K562 (cell line): ENCODE measurements at regions not wholly inside any gene's neighbourhood (a gene's known extent, or its start where the extent isn't known, plus 50 kb on each side); places are given as distances from the start of the nearest gene placed in this dataset.

ENCODE experiments used
- CBX2 ChIP-seq: fragments of 200-600 bp; sonication (generic); IDR thresholded peaks from one replicate; pipeline ENCODE4 v1.6.1; 2012; ENCODE audit warnings: mild to moderate bottlenecking, low read length, inconsistent platforms; ENCODE audit not compliant: insufficient read depth, poor library complexity, severe bottlenecking
- CEBPB ChIP-seq: fragments of 450-650 bp; IDR thresholded peaks from 2 replicates; pipeline ENCODE4 v1.6.1; 2016; ENCODE audit warnings: missing genetic modification characterization, missing compliant biosample characterization
- CTCF ChIP-seq, 3 experiments: IDR thresholded peaks in 2 of 3; conservative IDR thresholded peaks in 1 of 3; 2 replicates each; pipeline ENCODE4 v1.5.1; 2011 to 2012; ENCODE audit warnings: low read length in 3 of 3, mild to moderate bottlenecking in 3 of 3, control low read depth in 2 of 3, improper control_type of control experiment in 1 of 3, inconsistent platforms in 1 of 3, low read depth in 1 of 3, mixed read lengths in 1 of 3, moderate library complexity in 1 of 3; ENCODE audit not compliant: insufficient read depth in 2 of 3
- HNRNPL ChIP-seq: fragments of 200-400 bp; formaldehyde crosslinking; IDR thresholded peaks from 2 replicates; pipeline ENCODE4 v1.6.1; 2017; ENCODE audit warnings: low read depth, mild to moderate bottlenecking, low read length
- POLR2A ChIP-seq: fragments of 450-650 bp; conservative IDR thresholded peaks from 2 replicates; pipeline ENCODE4 v1.6.1; 2016
- TCF7 ChIP-seq: sonication (generic); IDR thresholded peaks from 2 replicates; pipeline ENCODE4 v1.6.1; 2016; ENCODE audit warnings: antibody characterized with exemption, borderline replicate concordance
- TCF7L2 ChIP-seq: fragments of 150-350 bp; IDR thresholded peaks from 2 replicates; pipeline ENCODE4 v1.6.1; 2016; ENCODE audit warnings: low read depth, mild to moderate bottlenecking, low read length, moderate library complexity
- YY1 ChIP-seq, 3 experiments: IDR thresholded peaks; 2 replicates each; pipeline ENCODE4 v1.6.1; 2011; ENCODE audit warnings: low read length in 2 of 3, mild to moderate bottlenecking in 2 of 3, moderate library complexity in 2 of 3, borderline replicate concordance in 1 of 3, control low read depth in 1 of 3, low read depth in 1 of 3; ENCODE audit not compliant: insufficient read depth in 3 of 3, insufficient replicate concordance in 2 of 3, control insufficient read depth in 1 of 3, insufficient read length in 1 of 3; ENCODE audit errors: extremely low read depth in 1 of 3
- ZNF778 ChIP-seq: fragments of 450-650 bp; formaldehyde crosslinking; IDR thresholded peaks from 2 replicates; pipeline ENCODE4 v1.4.0; 2020; ENCODE audit warnings: mild to moderate bottlenecking, moderate library complexity
- TF ChIP-seq, protein P1 (sequence below): sonication (generic); formaldehyde crosslinking; IDR thresholded peaks from 2 replicates; pipeline ENCODE4 v1.8.1; 2023; ENCODE audit warnings: mild to moderate bottlenecking, missing genetic modification reagents

DNA sequence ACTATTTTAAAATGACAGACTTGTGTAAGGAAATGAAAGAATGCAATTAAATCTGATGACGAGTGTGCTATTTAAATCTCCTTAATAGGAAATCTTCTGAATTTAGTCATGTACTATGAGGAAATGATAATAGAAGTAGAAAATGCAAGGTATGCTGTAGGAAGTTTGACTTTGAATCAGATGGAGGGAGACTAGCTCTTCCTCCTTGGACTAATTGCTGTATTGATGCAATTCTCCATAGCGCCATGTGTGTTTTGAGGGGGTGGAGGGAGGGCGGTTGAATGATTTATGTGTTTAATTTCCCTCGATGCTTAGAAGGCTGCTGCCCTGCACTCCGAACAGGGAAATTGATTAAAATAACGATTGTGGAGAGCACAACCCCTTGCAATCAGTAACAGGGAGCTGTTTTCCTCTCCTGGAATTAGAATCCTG lies 179.0 kb upstream of the PRNP start:
- TF ChIP-seq TCF7: no peak
- TF ChIP-seq POLR2A: no peak
- no peak for TF ChIP-seq YY1 (IDR thresholded peaks at IDR 0.05; ENCODE audit: borderline replicate concordance in 1 of 3, control insufficient read depth in 1 of 3, extremely low read depth in 1 of 3, insufficient read depth in 3 of 3, insufficient read length in 1 of 3, insufficient replicate concordance in 2 of 3, low read depth in 1 of 3, low read length in 2 of 3)
- no peak for TF ChIP-seq TCF7L2
- no peak for TF ChIP-seq CEBPB (tag)
- no peak for TF ChIP-seq CBX2
- no peak for TF ChIP-seq ZNF778
- no peak for TF ChIP-seq CTCF (IDR thresholded peaks at IDR 0.05 in 2 of 3, conservative IDR thresholded peaks at IDR 0.05 in 1 of 3; ENCODE audit: insufficient read depth in 2 of 3, low read depth in 1 of 3, low read length in 3 of 3)
- TF ChIP-seq HNRNPL: no peak
- TF ChIP-seq, protein P1, sequence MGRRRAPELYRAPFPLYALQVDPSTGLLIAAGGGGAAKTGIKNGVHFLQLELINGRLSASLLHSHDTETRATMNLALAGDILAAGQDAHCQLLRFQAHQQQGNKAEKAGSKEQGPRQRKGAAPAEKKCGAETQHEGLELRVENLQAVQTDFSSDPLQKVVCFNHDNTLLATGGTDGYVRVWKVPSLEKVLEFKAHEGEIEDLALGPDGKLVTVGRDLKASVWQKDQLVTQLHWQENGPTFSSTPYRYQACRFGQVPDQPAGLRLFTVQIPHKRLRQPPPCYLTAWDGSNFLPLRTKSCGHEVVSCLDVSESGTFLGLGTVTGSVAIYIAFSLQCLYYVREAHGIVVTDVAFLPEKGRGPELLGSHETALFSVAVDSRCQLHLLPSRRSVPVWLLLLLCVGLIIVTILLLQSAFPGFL (CRISPR knock-in tag): no peak
